Choroid plexus epithelial cell (primary cell): ENCODE measurements at regions not wholly inside any gene's neighbourhood (a gene's known extent, or its start where the extent isn't known, plus 50 kb on each side); places are given as distances from the start of the nearest gene placed in this dataset.
"Not testable (repeated sequence)": the region's sequence is repeated elsewhere in the genome, so short reads cannot be mapped to it uniquely, and the experiment has no call there.

Experiments
- DNase-seq: peaks from one replicate; pipeline ENCODE4 v3.0.0-alpha.2; 2010; ENCODE audit warnings: low read depth
- H3K4me3 ChIP-seq: 2 replicates; pipeline ENCODE4 v1.5.1; 2011; ENCODE audit warnings: low read depth, mild to moderate bottlenecking, control low read depth, low read length, moderate library complexity
- TF ChIP-seq, protein P1 (sequence below): conservative IDR thresholded peaks from 2 replicates; pipeline ENCODE4 v1.5.1; 2011; ENCODE audit warnings: low read depth, mild to moderate bottlenecking, control low read depth, inconsistent platforms, low read length, moderate library complexity

DNA sequence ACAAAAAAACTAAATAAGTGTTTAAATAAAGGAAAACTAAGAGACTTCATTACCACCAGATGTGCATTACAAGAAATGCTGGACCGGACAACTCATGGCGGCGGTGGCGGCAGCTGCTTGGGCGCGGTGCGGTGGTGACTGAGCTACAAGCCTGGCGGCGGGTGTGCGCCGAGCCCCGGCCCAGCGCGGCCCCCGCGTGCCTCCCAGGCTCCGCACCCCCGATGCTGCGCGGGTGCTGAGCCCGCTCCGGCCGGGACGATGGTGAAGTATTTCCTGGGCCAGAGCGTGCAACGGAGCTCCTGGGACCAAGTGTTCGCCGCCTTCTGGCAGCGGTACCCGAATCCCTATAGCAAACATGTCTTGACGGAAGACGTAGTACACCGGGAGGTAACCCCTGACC is 52.2 kb upstream of the RCOR3 start:
- TF ChIP-seq, protein P1, sequence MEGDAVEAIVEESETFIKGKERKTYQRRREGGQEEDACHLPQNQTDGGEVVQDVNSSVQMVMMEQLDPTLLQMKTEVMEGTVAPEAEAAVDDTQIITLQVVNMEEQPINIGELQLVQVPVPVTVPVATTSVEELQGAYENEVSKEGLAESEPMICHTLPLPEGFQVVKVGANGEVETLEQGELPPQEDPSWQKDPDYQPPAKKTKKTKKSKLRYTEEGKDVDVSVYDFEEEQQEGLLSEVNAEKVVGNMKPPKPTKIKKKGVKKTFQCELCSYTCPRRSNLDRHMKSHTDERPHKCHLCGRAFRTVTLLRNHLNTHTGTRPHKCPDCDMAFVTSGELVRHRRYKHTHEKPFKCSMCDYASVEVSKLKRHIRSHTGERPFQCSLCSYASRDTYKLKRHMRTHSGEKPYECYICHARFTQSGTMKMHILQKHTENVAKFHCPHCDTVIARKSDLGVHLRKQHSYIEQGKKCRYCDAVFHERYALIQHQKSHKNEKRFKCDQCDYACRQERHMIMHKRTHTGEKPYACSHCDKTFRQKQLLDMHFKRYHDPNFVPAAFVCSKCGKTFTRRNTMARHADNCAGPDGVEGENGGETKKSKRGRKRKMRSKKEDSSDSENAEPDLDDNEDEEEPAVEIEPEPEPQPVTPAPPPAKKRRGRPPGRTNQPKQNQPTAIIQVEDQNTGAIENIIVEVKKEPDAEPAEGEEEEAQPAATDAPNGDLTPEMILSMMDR = no peak
- no peak overlapping the region for H3K4me3 ChIP-seq
- no peak for DNase-seq

DNA sequence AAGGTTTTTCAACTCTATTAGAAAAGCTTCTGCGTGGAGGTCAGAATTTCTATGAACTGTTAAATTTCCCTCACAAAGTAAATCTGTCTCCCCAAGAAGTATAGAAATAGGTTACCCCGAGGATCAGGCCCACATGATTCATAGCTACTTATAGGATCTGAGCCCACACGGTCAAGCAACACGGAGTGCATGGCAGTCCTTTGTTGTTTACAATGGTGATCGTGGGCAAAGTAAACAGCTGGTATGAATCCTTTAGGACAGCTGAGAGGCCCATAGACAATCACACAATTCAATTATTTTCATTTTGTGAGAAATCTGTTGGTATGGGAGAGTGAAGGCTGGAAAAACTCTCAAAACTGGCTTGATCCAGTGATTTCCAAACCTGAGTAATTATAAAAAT is 58.9 kb upstream of the RCOR3 start:
- H3K4me3 ChIP-seq = no peak overlapping the region
- TF ChIP-seq, protein P1 = no peak
- DNase-seq = no peak

DNA sequence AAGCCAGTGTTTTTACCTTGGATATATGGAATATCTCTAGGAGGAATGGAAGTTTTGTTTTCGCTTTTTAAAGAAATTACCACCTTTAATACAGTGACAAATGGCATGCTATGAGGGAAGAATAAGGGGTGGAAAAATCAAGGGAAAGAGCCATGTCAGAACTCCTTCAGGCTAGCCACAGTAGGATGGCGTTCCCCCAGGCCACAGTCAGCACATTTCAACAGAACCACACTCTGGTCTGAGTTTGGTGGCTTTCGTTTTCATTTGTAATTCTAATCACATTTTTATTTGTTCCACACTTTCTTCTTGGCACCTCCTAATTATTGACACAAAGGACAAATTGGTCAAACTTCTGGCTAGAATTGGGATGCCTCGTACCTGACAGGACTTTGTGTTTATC is 60.3 kb upstream of the RCOR3 start:
- no peak overlapping the region for H3K4me3 ChIP-seq
- no peak for DNase-seq
- TF ChIP-seq, protein P1 = no peak

DNA sequence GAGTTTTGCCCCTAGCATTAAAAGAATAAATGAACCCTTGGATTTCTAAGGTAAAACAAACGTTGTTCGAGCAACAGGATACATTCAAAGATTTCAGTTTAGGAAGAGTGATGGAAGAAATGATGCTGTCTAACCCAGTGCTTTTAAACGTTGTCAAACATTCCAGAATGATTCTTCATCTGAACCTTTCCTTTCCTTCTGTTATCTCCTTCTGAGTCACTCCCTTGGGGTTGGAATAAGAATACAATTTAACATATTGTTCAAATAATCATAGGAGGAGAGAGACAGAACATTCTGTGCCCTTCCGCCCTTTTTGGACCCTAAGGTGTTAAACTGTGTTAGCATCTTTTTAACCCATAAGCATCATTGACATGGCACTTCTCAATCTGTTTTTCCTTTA is 61.1 kb upstream of the RCOR3 start:
- DNase-seq = peak; percentile 74
- H3K4me3 ChIP-seq = no peak overlapping the region
- TF ChIP-seq, protein P1 = no peak

DNA sequence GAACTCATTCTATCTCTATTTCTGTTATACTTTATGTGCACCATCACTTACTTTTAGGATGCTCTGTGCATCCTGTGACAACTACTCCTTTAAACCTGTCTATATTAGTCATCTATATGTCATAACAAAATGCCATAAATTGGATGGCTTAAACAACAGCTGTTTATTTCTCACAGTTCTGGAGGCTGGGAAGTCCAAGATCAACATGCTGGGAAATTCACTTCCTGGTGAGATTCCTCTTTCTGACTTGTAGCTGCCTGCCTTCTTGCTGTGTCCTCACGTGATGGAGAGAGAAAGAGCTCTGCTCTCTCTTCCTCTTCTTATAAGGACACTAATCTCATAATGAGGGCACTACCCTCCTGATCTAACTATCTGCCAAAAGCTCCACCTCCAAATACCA is 62.3 kb upstream of the RCOR3 start:
- TF ChIP-seq, protein P1 = no peak
- no peak overlapping the region for H3K4me3 ChIP-seq
- peak; percentile 5 for DNase-seq

DNA sequence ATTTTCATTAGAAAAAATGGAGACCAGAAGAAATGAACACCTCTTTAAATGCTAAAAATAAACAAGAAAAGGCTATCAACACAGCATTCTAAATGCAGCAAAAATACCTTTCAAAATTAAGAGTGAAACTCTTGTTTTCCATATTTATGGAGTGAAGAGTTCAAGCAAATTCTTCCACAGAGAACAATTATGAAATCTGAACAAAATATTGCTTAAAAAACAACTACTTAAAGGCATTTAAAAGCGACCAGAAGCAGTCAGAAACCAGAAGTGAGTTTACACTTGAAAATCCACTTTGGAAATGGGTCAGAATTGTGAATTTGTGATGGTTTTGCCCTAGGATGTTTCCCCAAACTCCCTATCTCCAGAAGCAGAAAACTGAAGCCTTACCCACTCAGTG is 60.9 kb upstream of the KCNH1 start:
- TF ChIP-seq, protein P1 = no peak
- H3K4me3 ChIP-seq = no peak overlapping the region
- DNase-seq = peak; percentile 13

DNA sequence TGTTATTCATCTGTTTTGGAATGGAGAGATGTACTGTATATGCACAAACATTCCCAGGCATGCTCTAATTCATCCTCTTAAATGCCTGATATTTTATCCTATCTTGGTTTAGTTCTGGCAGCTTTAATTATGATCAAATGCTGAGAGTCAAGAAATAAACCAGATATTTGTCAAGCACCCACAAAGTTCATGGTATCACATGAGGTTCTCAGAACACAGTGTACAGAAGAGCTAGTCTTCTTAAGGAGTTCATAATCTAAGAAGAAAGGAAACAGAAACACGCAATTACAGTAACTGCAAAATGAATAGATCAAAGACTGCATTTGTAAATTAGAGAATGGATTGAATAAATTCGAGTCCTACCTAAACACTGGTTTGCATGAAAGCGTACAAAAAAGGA is 58.3 kb upstream of the KCNH1 start:
- H3K4me3 ChIP-seq = no peak overlapping the region
- TF ChIP-seq, protein P1 = no peak
- DNase-seq = no peak

DNA sequence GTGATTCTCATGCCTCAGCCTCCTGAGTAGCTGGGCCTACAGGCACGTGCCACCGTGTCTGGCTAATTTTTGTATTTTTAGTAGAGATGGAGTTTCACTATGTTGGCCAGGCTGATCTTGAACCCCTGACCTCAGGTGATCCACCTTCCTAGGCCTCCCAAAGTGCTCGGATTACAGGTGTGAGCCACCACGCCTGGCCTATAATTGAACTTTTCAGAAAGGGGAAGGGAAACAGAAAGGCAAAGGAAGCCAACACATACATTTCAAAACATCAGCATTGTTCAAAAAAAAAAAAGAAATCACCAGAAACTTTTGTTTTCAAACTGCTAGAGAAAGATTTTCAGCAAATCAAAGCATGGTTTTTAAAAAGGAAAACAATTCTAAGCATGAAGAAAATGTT is 54.8 kb upstream of the KCNH1 start:
- H3K4me3 ChIP-seq, DNase-seq: not testable (repeated sequence)
